ENCODE measurements at regions not wholly inside any gene's neighbourhood (a gene's known extent, or its start where the extent isn't known, plus 50 kb on each side); places are given as distances from the start of the nearest gene placed in this dataset.

GRCh38 chr2:66240286-66240685 is 194.6 kb upstream of the MEIS1 start:
- TF ChIP-seq CTCF (conservative IDR thresholded peaks at IDR 0.05; ENCODE audit: low read length) (no peak), EZH2phosphoT487 (IDR thresholded peaks at IDR 0.05; ENCODE audit: borderline replicate concordance) (no peak)

All from Loucy (cell line).